Endometrium (tissue), 2 donors: ENCODE measurements at regions not wholly inside any gene's neighbourhood (a gene's known extent, or its start where the extent isn't known, plus 50 kb on each side); places are given as distances from the start of the nearest gene placed in this dataset.

Experiments
- FAIRE-seq: peaks from 2 replicates; lab custom pipeline; 2012; peaks lifted over from hg19 to GRCh38; lab: Jason Lieb, UNC
- donor health status: control.
- donor health status: control.

- FAIRE-seq: no peak
Measured at GRCh38 chr20:39631557-39631956, 669.4 kb downstream of the DHX35 start.

GRCh38 chr20:39630215-39630908, 668.2 kb downstream of the DHX35 start:
- no peak for FAIRE-seq

- no peak for FAIRE-seq
Measured at GRCh38 chr20:39627765-39628164, 665.6 kb downstream of the DHX35 start.

- no peak for FAIRE-seq
Measured at GRCh38 chr20:39624316-39624715, 662.2 kb downstream of the DHX35 start.

GRCh38 chr20:39623584-39624234, 661.6 kb downstream of the DHX35 start:
- FAIRE-seq: no peak

- no peak for FAIRE-seq
Measured at GRCh38 chr20:39619271-39619785, 657.2 kb downstream of the DHX35 start.

- FAIRE-seq: no peak
Measured at GRCh38 chr20:39611901-39612300, 649.8 kb downstream of the DHX35 start.

- FAIRE-seq: no peak
Measured at GRCh38 chr20:39607141-39607540, 645.0 kb downstream of the DHX35 start.

GRCh38 chr20:39605908-39606307, 643.8 kb downstream of the DHX35 start:
- no peak for FAIRE-seq

- FAIRE-seq: no peak
Measured at GRCh38 chr20:39605361-39605760, 643.2 kb downstream of the DHX35 start.

GRCh38 chr20:39603219-39603618, 641.1 kb downstream of the DHX35 start:
- FAIRE-seq: no peak

- no peak for FAIRE-seq
Measured at GRCh38 chr20:39602649-39603048, 640.5 kb downstream of the DHX35 start.

- FAIRE-seq: no peak
Measured at GRCh38 chr20:39600871-39601270, 638.7 kb downstream of the DHX35 start.

- no peak for FAIRE-seq
Measured at GRCh38 chr20:39600156-39600555, 638.0 kb downstream of the DHX35 start.

- FAIRE-seq: no peak
Measured at GRCh38 chr20:39596554-39596953, 634.4 kb downstream of the DHX35 start.

GRCh38 chr20:39592371-39592770, 630.2 kb downstream of the DHX35 start:
- no peak for FAIRE-seq

GRCh38 chr20:39588148-39588757, 626.1 kb downstream of the DHX35 start:
- FAIRE-seq: no peak

- FAIRE-seq: no peak
Measured at GRCh38 chr20:39581034-39581433, 618.9 kb downstream of the DHX35 start.

- no peak for FAIRE-seq
Measured at GRCh38 chr20:39576771-39577170, 614.6 kb downstream of the DHX35 start.

- no peak for FAIRE-seq
Measured at GRCh38 chr20:39574061-39574460, 611.9 kb downstream of the DHX35 start.

GRCh38 chr20:39571171-39571570, 609.0 kb downstream of the DHX35 start:
- FAIRE-seq: no peak

GRCh38 chr20:39568109-39568508, 606.0 kb downstream of the DHX35 start:
- no peak for FAIRE-seq

GRCh38 chr20:39563349-39563748, 601.2 kb downstream of the DHX35 start:
- FAIRE-seq: no peak
